ENCODE measurements at regions not wholly inside any gene's neighbourhood (a gene's known extent, or its start where the extent isn't known, plus 50 kb on each side); places are given as distances from the start of the nearest gene placed in this dataset.
"Not testable (repeated sequence)": the region's sequence is repeated elsewhere in the genome, so short reads cannot be mapped to it uniquely, and the experiment has no call there.

DNA sequence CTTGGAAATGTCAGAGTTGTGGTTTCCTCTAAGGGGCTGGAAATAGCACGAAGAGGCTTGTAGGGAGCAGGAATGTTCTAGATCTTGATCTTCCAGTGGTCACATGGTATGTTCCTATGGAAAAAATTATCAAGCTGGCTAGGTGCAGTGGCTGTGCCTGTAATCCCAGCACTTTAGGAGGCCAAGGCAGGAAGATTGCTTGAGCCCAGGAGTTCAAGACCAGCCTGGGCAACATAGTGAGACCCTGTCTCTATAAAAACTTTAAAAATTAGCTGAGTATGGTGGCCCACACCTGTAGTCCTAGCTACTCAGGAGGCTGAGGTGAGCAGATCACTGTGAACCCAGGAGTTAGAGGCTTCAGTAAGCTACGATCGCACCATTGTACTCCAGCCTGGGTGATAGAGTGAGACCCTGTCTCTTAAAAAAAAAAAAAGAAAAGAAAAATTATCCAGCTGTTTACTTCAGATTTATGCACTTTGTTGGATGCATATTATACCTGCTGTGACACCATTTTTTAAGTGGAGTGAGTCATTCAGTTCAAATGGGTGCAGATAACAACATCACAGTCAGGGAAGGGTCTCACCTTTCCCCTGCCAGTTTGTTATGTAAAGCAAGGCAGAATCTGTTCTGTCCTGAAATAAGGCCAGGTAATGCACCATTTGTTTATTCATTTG is 65.7 kb upstream of the LYRM9 start:
- no TSS peak for BruUV-seq (replicated peaks)

DNA sequence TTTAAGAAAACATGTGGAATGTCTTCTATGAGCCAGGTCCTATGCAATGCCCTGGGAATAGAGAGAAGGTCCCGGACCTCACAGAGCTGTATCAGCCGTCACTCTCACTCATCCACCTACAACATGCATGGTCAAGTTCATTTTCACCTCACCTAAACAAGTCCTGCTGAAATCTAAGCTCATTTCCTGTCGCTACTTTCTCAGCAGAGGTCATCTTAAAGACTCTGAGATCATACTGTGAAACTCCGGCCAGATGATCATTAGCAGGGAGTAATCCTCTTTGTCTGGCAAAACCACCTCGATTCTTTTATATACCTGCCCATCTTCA is 66.2 kb upstream of the LYRM9 start:
- Histone ChIP-seq H3K4me3 (ENCODE audit: low read depth, low read length, poor library complexity, severe bottlenecking) (no peak overlapping the region), H3K36me3 (ENCODE audit: insufficient read depth, low read length, poor library complexity, severe bottlenecking) (no peaks in the 10 kb centered on the region), H3K27me3 (replicated peaks; ENCODE audit: insufficient read depth, low read depth, low read length, poor library complexity) (no peaks in the 10 kb centered on the region), H3K27ac (ENCODE audit: low read depth, low read length, poor library complexity, severe bottlenecking) (no peak overlapping the region), H3K4me1 (ENCODE audit: insufficient read depth, low read length, poor library complexity, severe bottlenecking) (peaks cover 7% of the 10 kb centered on the region), H3K9me3 (ENCODE audit: low read depth, low read length, poor library complexity, severe bottlenecking) (no peaks in the 10 kb centered on the region)
- POLR2A ChIA-PET (ENCODE audit: low non-redundant PET): no interaction called here
- CTCF ChIA-PET: interaction anchor here (0.5 to 1.0 kb wide), 2 partner anchors 10 to 154 kb away, joined by 3 read pairs; no protein-coding TSS in a partner anchor
- no peak for DNase-seq (ENCODE audit: low spot score)
- TF ChIP-seq, protein P1, sequence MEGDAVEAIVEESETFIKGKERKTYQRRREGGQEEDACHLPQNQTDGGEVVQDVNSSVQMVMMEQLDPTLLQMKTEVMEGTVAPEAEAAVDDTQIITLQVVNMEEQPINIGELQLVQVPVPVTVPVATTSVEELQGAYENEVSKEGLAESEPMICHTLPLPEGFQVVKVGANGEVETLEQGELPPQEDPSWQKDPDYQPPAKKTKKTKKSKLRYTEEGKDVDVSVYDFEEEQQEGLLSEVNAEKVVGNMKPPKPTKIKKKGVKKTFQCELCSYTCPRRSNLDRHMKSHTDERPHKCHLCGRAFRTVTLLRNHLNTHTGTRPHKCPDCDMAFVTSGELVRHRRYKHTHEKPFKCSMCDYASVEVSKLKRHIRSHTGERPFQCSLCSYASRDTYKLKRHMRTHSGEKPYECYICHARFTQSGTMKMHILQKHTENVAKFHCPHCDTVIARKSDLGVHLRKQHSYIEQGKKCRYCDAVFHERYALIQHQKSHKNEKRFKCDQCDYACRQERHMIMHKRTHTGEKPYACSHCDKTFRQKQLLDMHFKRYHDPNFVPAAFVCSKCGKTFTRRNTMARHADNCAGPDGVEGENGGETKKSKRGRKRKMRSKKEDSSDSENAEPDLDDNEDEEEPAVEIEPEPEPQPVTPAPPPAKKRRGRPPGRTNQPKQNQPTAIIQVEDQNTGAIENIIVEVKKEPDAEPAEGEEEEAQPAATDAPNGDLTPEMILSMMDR (conservative IDR thresholded peaks at IDR 0.05; ENCODE audit: low read depth, low read length): no peak
- TF ChIP-seq EZH2 (IDR thresholded peaks at IDR 0.05; ENCODE audit: borderline replicate concordance, low read depth, low read length, poor library complexity, severe bottlenecking): no peak
- intact Hi-C loops (cut with micrococcal nuclease; ENCODE audit: unreplicated experiment): no loop called here
- no TSS peak for BruUV-seq (replicated peaks)

More for the DNA sequence above, 65.7 kb upstream of the LYRM9 start:
- CTCF ChIA-PET: interaction anchor here (1.0 kb wide), 1 partner anchor 154 kb away, joined by 3 read pairs; no protein-coding TSS in a partner anchor
- DNase-seq (ENCODE audit: low spot score): no peak
- Histone ChIP-seq H3K27ac (ENCODE audit: low read depth, low read length, poor library complexity, severe bottlenecking) (no peak overlapping the region), H3K4me1 (ENCODE audit: insufficient read depth, low read length, poor library complexity, severe bottlenecking) (peaks cover 7% of the 10 kb centered on the region), H3K27me3 (replicated peaks; ENCODE audit: insufficient read depth, low read depth, low read length, poor library complexity) (no peaks in the 10 kb centered on the region), H3K36me3 (ENCODE audit: insufficient read depth, low read length, poor library complexity, severe bottlenecking) (no peaks in the 10 kb centered on the region), H3K9me3 (ENCODE audit: low read depth, low read length, poor library complexity, severe bottlenecking) (no peaks in the 10 kb centered on the region), H3K4me3 (ENCODE audit: low read depth, low read length, poor library complexity, severe bottlenecking) (no peak overlapping the region)
- intact Hi-C loops (cut with micrococcal nuclease; ENCODE audit: unreplicated experiment): no loop called here
- POLR2A ChIA-PET (ENCODE audit: low non-redundant PET): no interaction called here
- TF ChIP-seq, protein P1 (conservative IDR thresholded peaks at IDR 0.05; ENCODE audit: low read depth, low read length): no peak
- TF ChIP-seq EZH2 (IDR thresholded peaks at IDR 0.05; ENCODE audit: borderline replicate concordance, low read depth, low read length, poor library complexity, severe bottlenecking): no peak

DNA sequence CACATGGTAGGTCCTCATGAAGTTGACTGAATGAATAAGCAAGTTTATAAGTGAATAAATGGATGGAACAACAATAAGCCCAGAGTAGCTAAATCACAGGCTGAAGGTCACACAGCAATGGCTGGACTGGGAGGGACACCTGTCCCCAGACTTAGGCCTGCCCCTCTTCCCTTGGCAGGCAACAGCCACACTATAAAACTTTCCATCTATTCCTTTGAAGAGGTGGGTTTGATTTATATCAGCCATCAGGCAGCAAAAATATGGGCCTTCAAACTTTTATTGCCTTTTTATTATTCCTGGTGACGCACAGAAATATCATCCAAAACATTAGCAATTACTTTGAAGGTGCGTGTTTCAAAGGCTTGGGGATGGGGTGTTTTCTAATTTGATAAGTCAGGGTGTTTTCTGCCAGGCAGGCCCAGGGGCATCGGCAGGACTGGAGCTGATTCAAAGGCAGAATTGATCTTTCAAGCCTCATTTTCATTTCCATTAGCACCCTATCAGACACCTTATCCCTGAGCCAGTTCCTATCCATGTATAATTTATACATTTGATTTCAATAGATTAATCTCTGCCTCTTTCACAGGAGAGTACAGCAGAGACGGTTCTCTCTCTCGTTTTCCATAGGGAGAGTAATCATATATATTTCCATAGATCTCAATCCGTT is 67.2 kb upstream of the LYRM9 start:
- Histone ChIP-seq H3K36me3 (ENCODE audit: insufficient read depth, low read length, poor library complexity, severe bottlenecking) (no peaks in the 10 kb centered on the region), H3K4me1 (ENCODE audit: insufficient read depth, low read length, poor library complexity, severe bottlenecking) (peaks cover 7% of the 10 kb centered on the region), H3K4me3 (ENCODE audit: low read depth, low read length, poor library complexity, severe bottlenecking) (no peak overlapping the region), H3K27ac (ENCODE audit: low read depth, low read length, poor library complexity, severe bottlenecking) (no peak overlapping the region), H3K27me3 (replicated peaks; ENCODE audit: insufficient read depth, low read depth, low read length, poor library complexity) (no peaks in the 10 kb centered on the region), H3K9me3 (ENCODE audit: low read depth, low read length, poor library complexity, severe bottlenecking) (no peaks in the 10 kb centered on the region)
- no TSS peak for BruUV-seq (replicated peaks)
- no peak for DNase-seq (ENCODE audit: low spot score)
- ChIA-PET CTCF (no interaction called here), POLR2A (ENCODE audit: low non-redundant PET) (no interaction called here)
- intact Hi-C loops (cut with micrococcal nuclease; ENCODE audit: unreplicated experiment): no loop called here
- TF ChIP-seq EZH2 (IDR thresholded peaks at IDR 0.05; ENCODE audit: borderline replicate concordance, low read depth, low read length, poor library complexity, severe bottlenecking): no peak

DNA sequence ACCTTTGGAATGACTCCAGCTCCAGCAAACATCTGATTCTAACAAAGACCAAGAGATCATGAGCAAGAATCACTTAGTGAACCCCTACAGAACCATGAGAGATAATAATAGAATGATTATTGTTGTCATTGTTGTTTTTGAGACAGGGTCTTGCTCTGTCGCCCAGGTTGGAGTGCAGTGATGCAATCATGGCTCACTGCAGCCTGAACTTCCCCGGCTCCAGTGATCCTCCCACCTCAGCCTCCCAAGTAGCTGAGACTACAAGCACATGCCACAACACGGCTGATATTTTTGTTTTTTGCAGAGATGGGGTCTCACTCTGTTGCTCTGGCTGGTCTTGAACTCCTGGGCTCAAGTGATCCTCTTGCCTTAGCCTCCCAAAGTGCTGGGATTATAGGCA is 69.4 kb upstream of the LYRM9 start:
- intact Hi-C loops (cut with micrococcal nuclease; ENCODE audit: unreplicated experiment); H3K27me3 ChIP-seq (replicated peaks; ENCODE audit: insufficient read depth, low read depth, low read length, poor library complexity); H3K4me1 ChIP-seq (ENCODE audit: insufficient read depth, low read length, poor library complexity, severe bottlenecking); BruUV-seq (replicated peaks); H3K9me3 ChIP-seq (ENCODE audit: low read depth, low read length, poor library complexity, severe bottlenecking); H3K27ac ChIP-seq (ENCODE audit: low read depth, low read length, poor library complexity, severe bottlenecking); H3K36me3 ChIP-seq (ENCODE audit: insufficient read depth, low read length, poor library complexity, severe bottlenecking); CTCF ChIA-PET; DNase-seq (ENCODE audit: low spot score); POLR2A ChIA-PET (ENCODE audit: low non-redundant PET); H3K4me3 ChIP-seq (ENCODE audit: low read depth, low read length, poor library complexity, severe bottlenecking): not testable (repeated sequence)
